WTC11 (cell line): ENCODE measurements at regions not wholly inside any gene's neighbourhood (a gene's known extent, or its start where the extent isn't known, plus 50 kb on each side); places are given as distances from the start of the nearest gene placed in this dataset.

Source experiments
- ATAC-seq: fragments of 200-7000 bp; cut with Tn5 transposase; 2 replicates; pipeline ENCODE4 v1.10.0; 2021; ENCODE audit warnings: mild to moderate bottlenecking, moderate library complexity
- CTCF ChIA-PET: fragments of 300-600 bp; sonication (Branson Sonifier 250); formaldehyde crosslinking; loops from one replicate; lab custom pipeline; 2021; ENCODE audit warnings: antibody characterized with exemption; lab: Charles Lee
- POLR2A ChIA-PET: fragments of 350-600 bp; sonication (Branson Sonifier 250); formaldehyde crosslinking; loops from one replicate; lab custom pipeline; 2021; ENCODE audit warnings: antibody characterized with exemption; lab: Charles Lee
- DNase-seq: peaks from one replicate; pipeline ENCODE4 v3.0.0; 2021; ENCODE audit warnings: low spot score
- H3K27ac Mint-ChIP-seq: 2 replicates; pipeline ENCODE4 v1.8.0; 2021; ENCODE audit warnings: mixed read lengths
- H3K27me3 Mint-ChIP-seq: 2 replicates; pipeline ENCODE4 v1.8.0; 2021; ENCODE audit warnings: low read depth, mild to moderate bottlenecking, moderate library complexity, mixed read lengths
- H3K36me3 Mint-ChIP-seq: 2 replicates; pipeline ENCODE4 v1.8.0; 2021; ENCODE audit warnings: mixed read lengths
- H3K4me1 Mint-ChIP-seq: 2 replicates; pipeline ENCODE4 v1.8.0; 2022; ENCODE audit warnings: mixed read lengths
- H3K4me3 Mint-ChIP-seq: 2 replicates; pipeline ENCODE4 v1.8.0; 2021; ENCODE audit warnings: mild to moderate bottlenecking, moderate library complexity, mixed read lengths
- H3K9me3 Mint-ChIP-seq: 2 replicates; pipeline ENCODE4 v1.8.0; 2021; ENCODE audit warnings: mixed read lengths
- CBFB ChIP-seq: sonication (generic); formaldehyde crosslinking; IDR thresholded peaks from 2 replicates; pipeline ENCODE4 v1.8.1; 2022; ENCODE audit warnings: mild to moderate bottlenecking, low read depth, missing genetic modification reagents
- CREB1 ChIP-seq: sonication (generic); formaldehyde crosslinking; IDR thresholded peaks from 2 replicates; pipeline ENCODE4 v1.8.0; 2023; ENCODE audit warnings: mild to moderate bottlenecking, missing genetic modification reagents
- CREM ChIP-seq: sonication (generic); formaldehyde crosslinking; IDR thresholded peaks from 2 replicates; pipeline ENCODE4 v1.8.1; 2022; ENCODE audit warnings: mild to moderate bottlenecking, missing genetic modification reagents, moderate library complexity
- ESRRA ChIP-seq: sonication (generic); formaldehyde crosslinking; IDR thresholded peaks from 2 replicates; pipeline ENCODE4 v1.8.1; 2022; ENCODE audit warnings: mild to moderate bottlenecking, missing genetic modification reagents, borderline replicate concordance
- ETV6 ChIP-seq: sonication (generic); formaldehyde crosslinking; IDR thresholded peaks from 2 replicates; pipeline ENCODE4 v1.8.1; 2022; ENCODE audit warnings: mild to moderate bottlenecking, missing genetic modification reagents
- FOXP4 ChIP-seq: sonication (generic); formaldehyde crosslinking; IDR thresholded peaks from 2 replicates; pipeline ENCODE4 v1.8.0; 2022; ENCODE audit warnings: mild to moderate bottlenecking, missing genetic modification reagents
- GRHL2 ChIP-seq: fragments of 250-450 bp; sonication (Bioruptor Pico); IDR thresholded peaks from 2 replicates; pipeline ENCODE4 v1.8.0; 2022; ENCODE audit warnings: mild to moderate bottlenecking, moderate library complexity; ENCODE audit not compliant: insufficient replicate concordance, severe bottlenecking
- GTF2I ChIP-seq: fragments of 250-450 bp; sonication (Bioruptor Pico); conservative IDR thresholded peaks from 2 replicates; pipeline ENCODE4 v1.4.0; 2021; ENCODE audit warnings: mild to moderate bottlenecking
- JAZF1 ChIP-seq: fragments of 250-450 bp; sonication (Bioruptor Pico); IDR thresholded peaks from 2 replicates; pipeline ENCODE4 v1.9.0; 2021; ENCODE audit warnings: moderate library complexity, mild to moderate bottlenecking, inconsistent platforms
- KAT7 ChIP-seq: sonication (generic); formaldehyde crosslinking; IDR thresholded peaks from 2 replicates; pipeline ENCODE4 v1.8.1; 2023; ENCODE audit warnings: missing genetic modification reagents, mild to moderate bottlenecking, borderline replicate concordance
- MAX ChIP-seq: sonication (generic); formaldehyde crosslinking; IDR thresholded peaks from 2 replicates; pipeline ENCODE4 v1.8.0; 2022; ENCODE audit warnings: mild to moderate bottlenecking, missing genetic modification reagents
- MLX ChIP-seq: sonication (generic); formaldehyde crosslinking; IDR thresholded peaks from 2 replicates; pipeline ENCODE4 v1.8.1; 2023; ENCODE audit warnings: mild to moderate bottlenecking, missing genetic modification reagents, moderate library complexity
- SOX15 ChIP-seq: fragments of 250-450 bp; sonication (Bioruptor Pico); IDR thresholded peaks from 2 replicates; pipeline ENCODE4 v1.9.0; 2021; ENCODE audit warnings: mild to moderate bottlenecking
- SP1 ChIP-seq: sonication (generic); formaldehyde crosslinking; conservative IDR thresholded peaks from 2 replicates; pipeline ENCODE4 v1.8.1; 2022; ENCODE audit warnings: missing genetic modification reagents
- TEAD1 ChIP-seq: sonication (generic); formaldehyde crosslinking; IDR thresholded peaks from 2 replicates; pipeline ENCODE4 v1.8.0; 2022; ENCODE audit warnings: mild to moderate bottlenecking, missing genetic modification reagents
- TEAD4 ChIP-seq: sonication (generic); formaldehyde crosslinking; IDR thresholded peaks from 2 replicates; pipeline ENCODE4 v1.8.0; 2022; ENCODE audit warnings: mild to moderate bottlenecking, missing genetic modification reagents
- ZBTB21 ChIP-seq: sonication (generic); formaldehyde crosslinking; IDR thresholded peaks from 2 replicates; pipeline ENCODE4 v1.8.1; 2023; ENCODE audit warnings: mild to moderate bottlenecking, missing genetic modification reagents, borderline replicate concordance
- ZMAT4 ChIP-seq: fragments of 250-450 bp; sonication (Bioruptor Pico); IDR thresholded peaks from 2 replicates; pipeline ENCODE4 v1.9.0; 2021; ENCODE audit warnings: mild to moderate bottlenecking
- ZNF121 ChIP-seq: sonication (generic); formaldehyde crosslinking; IDR thresholded peaks from 2 replicates; pipeline ENCODE4 v1.8.0; 2023; ENCODE audit warnings: missing genetic modification reagents
- ZNF425 ChIP-seq: fragments of 250-450 bp; sonication (Bioruptor Pico); conservative IDR thresholded peaks from 2 replicates; pipeline ENCODE4 v1.9.0; 2021; ENCODE audit warnings: mild to moderate bottlenecking
- ZNF532 ChIP-seq: fragments of 250-450 bp; sonication (Bioruptor Pico); IDR thresholded peaks from 2 replicates; pipeline ENCODE4 v1.9.0; 2021; ENCODE audit warnings: mild to moderate bottlenecking, borderline replicate concordance

- TF ChIP-seq SOX15 (CRISPR knock-in tag) (no peak), KAT7 (CRISPR knock-in tag) (no peak)
- no peak for ATAC-seq
- Mint-ChIP-seq H3K27me3 (peaks cover 3% of the 10 kb centered on the region; the same call in 1 of the 2 replicates), H3K27ac (no peak overlapping the region), H3K4me1 (peaks cover 21% of the 10 kb centered on the region), H3K36me3 (peaks cover 55% of the 10 kb centered on the region), H3K4me3 (no peak overlapping the region), H3K9me3 (peaks cover 57% of the 10 kb centered on the region)
- POLR2A ChIA-PET = no interaction called here
- CTCF ChIA-PET = no interaction called here
- no peak for DNase-seq
Measured at GRCh38 chr2:150271952-150272802, 215.3 kb downstream of the RND3 start.

GRCh38 chr2:150267651-150268415 is 219.6 kb downstream of the RND3 start:
- Mint-ChIP-seq H3K36me3 (peaks cover 22% of the 10 kb centered on the region), H3K4me1 (peaks cover 43% of the 10 kb centered on the region), H3K27ac (peak overlapping the region; percentile 96), H3K27me3 (no peaks in the 10 kb centered on the region)
- CTCF ChIA-PET = no interaction called here
- DNase-seq = no peak
- POLR2A ChIA-PET = interaction anchor here (0.5 kb wide), 1 partner anchor 344 kb away, joined by 3 read pairs; no protein-coding TSS in a partner anchor
- ATAC-seq = peak; percentile 94
- 0 out of 2 replicates have a peak, but pooled peaks have one; percentile 67 for TF ChIP-seq ZNF532 (CRISPR knock-in tag)
- TF ChIP-seq CREM (CRISPR knock-in tag) = no peak
- no peak for TF ChIP-seq CBFB
- no peak for TF ChIP-seq GTF2I (CRISPR knock-in tag)
- TF ChIP-seq TEAD1 (CRISPR knock-in tag) = peak; percentile 93
- peak; percentile 47; the same call in 1 of the 2 replicates for TF ChIP-seq FOXP4 (CRISPR knock-in tag)
- TF ChIP-seq SP1 (CRISPR knock-in tag) = no peak; the same call in 1 of the 2 replicates
- no peak for TF ChIP-seq ETV6 (CRISPR knock-in tag)
- no peak for TF ChIP-seq GRHL2
- TF ChIP-seq ZNF121 (CRISPR knock-in tag) = no peak
- no peak for TF ChIP-seq TEAD4 (CRISPR knock-in tag)
- TF ChIP-seq, all 79 proteins: peak for 3
- Mint-ChIP-seq H3K4me3 (no peak overlapping the region; the same call in 1 of the 2 replicates), H3K9me3 (peaks cover 36% of the 10 kb centered on the region)

- no peaks in the 10 kb centered on the region for H3K27me3 Mint-ChIP-seq
- H3K27ac Mint-ChIP-seq = no peak overlapping the region; the same call in 1 of the 2 replicates
- no peak overlapping the region for H3K4me3 Mint-ChIP-seq
- DNase-seq (no peak), ATAC-seq (no peak)
- H3K36me3 Mint-ChIP-seq = peaks cover 22% of the 10 kb centered on the region
- CTCF ChIA-PET = no interaction called here
- H3K4me1 Mint-ChIP-seq = peaks cover 43% of the 10 kb centered on the region
- POLR2A ChIA-PET = no interaction called here
- peaks cover 39% of the 10 kb centered on the region for H3K9me3 Mint-ChIP-seq
- TF ChIP-seq ZMAT4 (CRISPR knock-in tag) (no peak), ESRRA (CRISPR knock-in tag) (no peak), CREB1 (CRISPR knock-in tag) (no peak), MLX (CRISPR knock-in tag) (no peak), ZNF425 (CRISPR knock-in tag) (no peak), JAZF1 (no peak), MAX (CRISPR knock-in tag) (no peak), ZBTB21 (CRISPR knock-in tag) (no peak), GRHL2 (no peak), GTF2I (CRISPR knock-in tag) (no peak)
Measured at GRCh38 chr2:150266931-150267330, 220.5 kb downstream of the RND3 start.
